Spinal cord (tissue), 9 donors: ENCODE measurements at regions not wholly inside any gene's neighbourhood (a gene's known extent, or its start where the extent isn't known, plus 50 kb on each side); places are given as distances from the start of the nearest gene placed in this dataset.

ENCODE experiments used
- DNase-seq, 6 donors: peaks; one replicate each; pipeline versions ENCODE4 v3.0.0 to v3.0.0-alpha.2; 2013 to 2015; ENCODE audit warnings: low spot score in 6 of 6, low read depth in 4 of 6
- H3K27ac ChIP-seq: one replicate; pipeline ENCODE4 v1.5.1; 2013; ENCODE audit warnings: low read depth, low read length, control low read depth
- H3K27me3 ChIP-seq: one replicate; pipeline ENCODE4 v1.6.1; 2013; ENCODE audit warnings: low read length; ENCODE audit not compliant: control insufficient read depth, insufficient read depth
- H3K36me3 ChIP-seq: one replicate; pipeline ENCODE4 v1.6.1; 2013; ENCODE audit warnings: low read length; ENCODE audit not compliant: control insufficient read depth, insufficient read depth
- H3K4me1 ChIP-seq: one replicate; pipeline ENCODE4 v1.6.1; 2013; ENCODE audit warnings: low read length; ENCODE audit not compliant: control insufficient read depth, insufficient read depth
- H3K4me3 ChIP-seq: one replicate; pipeline ENCODE4 v1.5.1; 2013; ENCODE audit warnings: low read depth, low read length, control low read depth
- H3K9me3 ChIP-seq: one replicate; pipeline ENCODE4 v1.6.1; 2013; ENCODE audit warnings: low read length; ENCODE audit not compliant: control insufficient read depth, insufficient read depth
- WGBS: methylation state at CpG from one replicate; pipeline ENCODE4 v1.1.5; 2013; ENCODE audit warnings: missing lambda C conversion rate; ENCODE audit not compliant: insufficient coverage; 5-methylcytosine and 5-hydroxymethylcytosine counted together
- donor health status: healthy.

GRCh38 chr11:134893810-134894685 is 482.0 kb upstream of the B3GAT1 start:
- Histone ChIP-seq H3K27me3 (no peaks in the 10 kb centered on the region), H3K4me3 (no peak overlapping the region), H3K4me1 (no peaks in the 10 kb centered on the region), H3K36me3 (no peaks in the 10 kb centered on the region), H3K9me3 (no peaks in the 10 kb centered on the region), H3K27ac (no peak overlapping the region)
- 94% methylated on average over 5 of the region's 13 CpGs for WGBS
- no peak for DNase-seq

- no peaks in the 10 kb centered on the region for H3K27me3 ChIP-seq
- no peaks in the 10 kb centered on the region for H3K4me1 ChIP-seq
- DNase-seq = no peak
- no peak overlapping the region for H3K4me3 ChIP-seq
- no peak overlapping the region for H3K27ac ChIP-seq
- H3K36me3 ChIP-seq = no peaks in the 10 kb centered on the region
- no CpG with 5 or more reads among the region's 5 CpGs for WGBS
- no peaks in the 10 kb centered on the region for H3K9me3 ChIP-seq
These were observed 478.4 kb upstream of the B3GAT1 start for GRCh38 chr11:134890446-134890845.

GRCh38 chr11:134889832-134890231 is 477.8 kb upstream of the B3GAT1 start:
- Histone ChIP-seq H3K4me3 (no peak overlapping the region), H3K9me3 (no peaks in the 10 kb centered on the region), H3K27me3 (no peaks in the 10 kb centered on the region), H3K36me3 (no peaks in the 10 kb centered on the region), H3K4me1 (no peaks in the 10 kb centered on the region), H3K27ac (no peak overlapping the region)
- 90% methylated on average over 4 of the region's 6 CpGs for whole genome bisulfite sequencing
- DNase-seq = no peak

- DNase-seq = no peak
- no peak overlapping the region for H3K4me3 ChIP-seq
- no peaks in the 10 kb centered on the region for H3K36me3 ChIP-seq
- no peaks in the 10 kb centered on the region for H3K27me3 ChIP-seq
- 89% methylated on average over 9 of the region's 10 CpGs for WGBS
- no peak overlapping the region for H3K27ac ChIP-seq
- no peaks in the 10 kb centered on the region for H3K4me1 ChIP-seq
- H3K9me3 ChIP-seq = no peaks in the 10 kb centered on the region
These were observed 476.8 kb upstream of the B3GAT1 start for GRCh38 chr11:134888821-134889220.

- DNase-seq = peak in 1 of 6 donors; percentile 60
- Histone ChIP-seq H3K4me1 (no peaks in the 10 kb centered on the region), H3K27me3 (no peaks in the 10 kb centered on the region), H3K36me3 (no peaks in the 10 kb centered on the region), H3K27ac (no peak overlapping the region), H3K4me3 (no peak overlapping the region), H3K9me3 (no peaks in the 10 kb centered on the region)
- 60% methylated on average over 1 of the region's 4 CpGs for WGBS
These were observed 475.9 kb upstream of the B3GAT1 start for GRCh38 chr11:134887896-134888295.

- no peaks in the 10 kb centered on the region for H3K36me3 ChIP-seq
- no peak for DNase-seq
- WGBS = 77% methylated on average over 8 of the region's 8 CpGs
- H3K4me3 ChIP-seq = no peak overlapping the region
- no peaks in the 10 kb centered on the region for H3K9me3 ChIP-seq
- H3K4me1 ChIP-seq = no peaks in the 10 kb centered on the region
- H3K27ac ChIP-seq = no peak overlapping the region
- H3K27me3 ChIP-seq = no peaks in the 10 kb centered on the region
These were observed 471.4 kb upstream of the B3GAT1 start for GRCh38 chr11:134883484-134883883.

- DNase-seq = no peak
- no peaks in the 10 kb centered on the region for H3K9me3 ChIP-seq
- no peak overlapping the region for H3K4me3 ChIP-seq
- no peak overlapping the region for H3K27ac ChIP-seq
- WGBS = 80% methylated on average over 1 of the region's 13 CpGs
- no peaks in the 10 kb centered on the region for H3K36me3 ChIP-seq
- H3K4me1 ChIP-seq = no peaks in the 10 kb centered on the region
- no peaks in the 10 kb centered on the region for H3K27me3 ChIP-seq
These were observed 470.7 kb upstream of the B3GAT1 start for GRCh38 chr11:134882671-134883297.

- WGBS = 74% methylated on average over 6 of the region's 11 CpGs
- H3K4me3 ChIP-seq = no peak overlapping the region
These were observed 470.1 kb upstream of the B3GAT1 start for GRCh38 chr11:134882141-134882540.

GRCh38 chr11:134880788-134881187 is 468.7 kb upstream of the B3GAT1 start:
- H3K36me3 ChIP-seq = no peaks in the 10 kb centered on the region
- no peak for DNase-seq
- no peaks in the 10 kb centered on the region for H3K27me3 ChIP-seq
- no peaks in the 10 kb centered on the region for H3K4me1 ChIP-seq
- H3K27ac ChIP-seq = no peak overlapping the region
- no peak overlapping the region for H3K4me3 ChIP-seq
- 77% methylated on average over 5 of the region's 6 CpGs for WGBS
- H3K9me3 ChIP-seq = no peaks in the 10 kb centered on the region

More at GRCh38 chr11:134882141-134882540, 470.1 kb upstream of the B3GAT1 start:
- no peaks in the 10 kb centered on the region for H3K27me3 ChIP-seq
- no peaks in the 10 kb centered on the region for H3K4me1 ChIP-seq
- DNase-seq = no peak
- no peaks in the 10 kb centered on the region for H3K9me3 ChIP-seq
- no peaks in the 10 kb centered on the region for H3K36me3 ChIP-seq
- no peak overlapping the region for H3K27ac ChIP-seq

GRCh38 chr11:134879931-134880330 is 467.9 kb upstream of the B3GAT1 start:
- H3K27ac ChIP-seq = no peak overlapping the region
- no peaks in the 10 kb centered on the region for H3K4me1 ChIP-seq
- H3K36me3 ChIP-seq = no peaks in the 10 kb centered on the region
- WGBS = 76% methylated on average over 3 of the region's 3 CpGs
- H3K27me3 ChIP-seq = no peaks in the 10 kb centered on the region
- no peak for DNase-seq
- H3K9me3 ChIP-seq = no peaks in the 10 kb centered on the region
- H3K4me3 ChIP-seq = no peak overlapping the region
